ENCODE measurements at regions not wholly inside any gene's neighbourhood (a gene's known extent, or its start where the extent isn't known, plus 50 kb on each side); places are given as distances from the start of the nearest gene placed in this dataset.

DNA sequence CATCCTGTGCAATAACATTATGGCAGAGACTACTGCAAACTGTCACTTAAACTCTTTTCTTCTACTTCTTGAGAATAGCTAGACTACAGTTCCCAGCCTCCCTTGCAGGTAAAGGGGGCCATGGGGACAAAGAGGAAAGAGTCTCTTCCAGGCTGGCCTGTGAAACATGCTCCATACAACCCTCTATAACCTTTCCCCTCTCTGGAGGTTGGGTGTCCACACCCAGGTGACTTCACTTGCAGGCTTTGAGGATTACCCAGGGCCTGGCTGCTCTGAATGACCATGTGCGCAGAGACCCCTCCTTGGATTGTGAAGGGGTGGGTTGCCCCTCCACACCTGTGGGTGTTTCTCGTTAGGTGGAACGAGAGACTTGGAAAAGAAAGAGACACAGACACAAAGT lies 84.1 kb downstream of the SEC61G start:
- TF ChIP-seq, protein P1, sequence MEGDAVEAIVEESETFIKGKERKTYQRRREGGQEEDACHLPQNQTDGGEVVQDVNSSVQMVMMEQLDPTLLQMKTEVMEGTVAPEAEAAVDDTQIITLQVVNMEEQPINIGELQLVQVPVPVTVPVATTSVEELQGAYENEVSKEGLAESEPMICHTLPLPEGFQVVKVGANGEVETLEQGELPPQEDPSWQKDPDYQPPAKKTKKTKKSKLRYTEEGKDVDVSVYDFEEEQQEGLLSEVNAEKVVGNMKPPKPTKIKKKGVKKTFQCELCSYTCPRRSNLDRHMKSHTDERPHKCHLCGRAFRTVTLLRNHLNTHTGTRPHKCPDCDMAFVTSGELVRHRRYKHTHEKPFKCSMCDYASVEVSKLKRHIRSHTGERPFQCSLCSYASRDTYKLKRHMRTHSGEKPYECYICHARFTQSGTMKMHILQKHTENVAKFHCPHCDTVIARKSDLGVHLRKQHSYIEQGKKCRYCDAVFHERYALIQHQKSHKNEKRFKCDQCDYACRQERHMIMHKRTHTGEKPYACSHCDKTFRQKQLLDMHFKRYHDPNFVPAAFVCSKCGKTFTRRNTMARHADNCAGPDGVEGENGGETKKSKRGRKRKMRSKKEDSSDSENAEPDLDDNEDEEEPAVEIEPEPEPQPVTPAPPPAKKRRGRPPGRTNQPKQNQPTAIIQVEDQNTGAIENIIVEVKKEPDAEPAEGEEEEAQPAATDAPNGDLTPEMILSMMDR (IDR thresholded peaks at IDR 0.05) = no peak

DNA sequence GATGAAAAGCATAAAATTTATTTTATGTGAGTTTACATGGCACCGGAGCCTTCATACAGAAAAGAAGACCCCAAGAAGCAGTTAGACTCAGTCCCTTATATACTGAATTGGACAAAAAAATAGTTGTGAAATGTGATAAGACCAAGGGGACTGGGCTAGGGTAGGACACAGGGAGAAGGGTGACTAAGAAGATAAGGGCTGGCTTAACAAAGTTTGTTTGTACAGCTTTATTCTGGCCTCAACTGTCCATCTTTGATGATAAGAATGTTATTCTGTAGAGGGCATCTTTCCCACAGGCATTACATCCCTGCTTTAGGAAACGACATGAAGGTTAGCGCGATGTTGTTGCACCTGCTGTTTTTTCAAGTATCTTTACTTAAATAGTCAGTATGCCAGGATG lies 86.5 kb downstream of the SEC61G start:
- TF ChIP-seq, protein P1 (IDR thresholded peaks at IDR 0.05) = no peak
- intact Hi-C loops (cut with DNase I) = no loop called here
- Histone ChIP-seq H3K4me3 (no peak overlapping the region), H3K4me1 (no peaks in the 10 kb centered on the region), H3K27ac (no peak overlapping the region), H3K27me3 (no peaks in the 10 kb centered on the region), H3K36me3 (no peaks in the 10 kb centered on the region), H3K9me3 (no peaks in the 10 kb centered on the region)
- no peak for DNase-seq (ENCODE audit: low spot score in 2 of 2)

More for the DNA sequence above, 84.1 kb downstream of the SEC61G start:
- no peak overlapping the region for H3K27ac ChIP-seq
- H3K36me3 ChIP-seq = no peaks in the 10 kb centered on the region
- H3K9me3 ChIP-seq = no peaks in the 10 kb centered on the region
- no peak for DNase-seq (ENCODE audit: low spot score in 2 of 2)
- no peak overlapping the region for H3K4me3 ChIP-seq
- H3K4me1 ChIP-seq = no peaks in the 10 kb centered on the region
- intact Hi-C loops (cut with DNase I) = no loop called here
- no peaks in the 10 kb centered on the region for H3K27me3 ChIP-seq

DNA sequence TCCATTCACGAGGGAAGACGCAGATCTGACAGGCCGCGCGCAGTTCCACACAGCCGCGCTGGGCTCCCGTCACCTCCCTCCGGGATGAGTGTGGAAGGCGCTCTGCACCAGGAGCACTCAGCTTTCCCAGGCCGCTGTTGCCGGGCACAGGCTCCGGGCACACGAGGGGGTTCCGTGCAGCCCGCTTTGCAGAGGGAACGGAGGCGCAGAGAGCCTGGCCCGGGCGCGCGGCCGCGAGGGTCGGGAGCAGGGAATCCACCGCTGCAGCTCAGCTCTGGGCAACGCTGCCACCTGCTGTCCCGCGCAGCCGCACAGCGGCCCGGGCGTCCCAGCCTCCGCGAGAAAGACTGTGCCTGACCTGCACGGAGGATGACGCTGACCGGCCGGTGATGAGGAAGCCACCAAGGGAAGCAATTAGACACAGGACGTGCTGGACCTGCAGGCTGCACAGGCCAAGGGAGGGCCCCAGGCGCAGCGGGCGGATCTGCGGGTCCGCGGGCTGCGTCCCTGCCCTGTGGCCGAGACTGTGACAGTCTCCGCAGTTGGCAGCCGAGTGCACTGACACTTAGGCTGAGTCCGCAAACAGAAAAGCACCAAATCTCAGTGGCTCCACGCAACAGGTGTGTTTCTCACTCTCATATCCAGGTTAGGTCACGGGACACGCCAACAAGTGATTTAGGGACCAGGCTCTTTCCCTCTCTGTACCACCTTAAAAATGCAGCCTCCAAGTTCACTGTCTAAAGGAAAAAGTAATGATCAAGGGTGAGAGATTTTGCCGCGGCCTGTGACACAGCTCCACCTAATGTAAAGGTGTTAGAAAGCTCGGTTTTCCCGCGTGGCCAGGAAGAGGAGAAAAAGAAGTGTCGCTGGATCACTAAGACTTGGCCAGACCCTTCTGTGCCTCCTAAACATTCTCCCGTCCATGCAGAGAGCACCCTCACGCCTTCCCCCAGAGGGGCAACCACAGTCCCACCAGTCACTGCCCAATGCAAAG lies 94.5 kb downstream of the SEC61G start:
- no peak for DNase-seq (ENCODE audit: low spot score in 2 of 2)
- Histone ChIP-seq H3K9me3 (no peaks in the 10 kb centered on the region), H3K36me3 (no peaks in the 10 kb centered on the region), H3K4me1 (no peaks in the 10 kb centered on the region), H3K27me3 (no peaks in the 10 kb centered on the region), H3K27ac (no peak overlapping the region), H3K4me3 (peak overlapping the region; percentile 22 to 57)
- TF ChIP-seq, protein P1 (IDR thresholded peaks at IDR 0.05) = no peak
- intact Hi-C loops (cut with DNase I) = no loop called here

DNA sequence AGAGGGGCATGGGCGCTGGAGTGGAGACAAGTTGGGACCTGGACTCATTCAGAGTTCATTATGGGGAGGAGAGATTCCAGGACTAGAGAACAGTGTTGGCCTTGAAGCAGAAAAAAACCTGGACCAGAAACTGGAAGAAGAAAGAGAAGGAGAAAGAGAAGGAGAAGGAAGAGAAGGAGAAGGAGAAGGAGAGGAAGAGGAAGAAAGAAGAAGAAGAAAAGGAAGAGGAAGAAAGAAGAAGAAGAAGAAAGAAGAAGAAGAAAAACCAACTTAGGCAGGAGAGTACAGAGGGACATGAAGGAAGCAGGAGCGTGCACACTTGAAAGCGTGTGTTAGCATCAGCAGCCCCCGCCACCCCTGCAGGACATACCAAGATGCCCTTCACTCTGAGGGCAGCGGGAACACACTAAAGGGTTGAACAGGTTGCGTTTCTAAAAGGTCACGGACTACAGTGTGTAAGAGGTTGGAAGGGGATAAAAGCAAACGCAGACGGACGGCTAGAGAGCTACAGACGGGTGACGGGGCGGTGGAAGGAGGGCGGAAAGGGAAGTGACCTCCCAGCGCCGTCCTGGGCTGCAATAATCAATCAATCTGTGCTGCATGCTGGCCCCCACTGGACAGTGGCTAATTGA lies 95.3 kb downstream of the SEC61G start:
- no peak overlapping the region for H3K27ac ChIP-seq
- DNase-seq (ENCODE audit: low spot score in 2 of 2) = no peak
- peak overlapping the region in 1 of 2 donors; percentile 57 for H3K4me3 ChIP-seq
- no peaks in the 10 kb centered on the region for H3K4me1 ChIP-seq
- TF ChIP-seq, protein P1 (IDR thresholded peaks at IDR 0.05) = no peak
- H3K36me3 ChIP-seq = no peaks in the 10 kb centered on the region
- intact Hi-C loops (cut with DNase I) = no loop called here
- no peaks in the 10 kb centered on the region for H3K27me3 ChIP-seq
- no peaks in the 10 kb centered on the region for H3K9me3 ChIP-seq

DNA sequence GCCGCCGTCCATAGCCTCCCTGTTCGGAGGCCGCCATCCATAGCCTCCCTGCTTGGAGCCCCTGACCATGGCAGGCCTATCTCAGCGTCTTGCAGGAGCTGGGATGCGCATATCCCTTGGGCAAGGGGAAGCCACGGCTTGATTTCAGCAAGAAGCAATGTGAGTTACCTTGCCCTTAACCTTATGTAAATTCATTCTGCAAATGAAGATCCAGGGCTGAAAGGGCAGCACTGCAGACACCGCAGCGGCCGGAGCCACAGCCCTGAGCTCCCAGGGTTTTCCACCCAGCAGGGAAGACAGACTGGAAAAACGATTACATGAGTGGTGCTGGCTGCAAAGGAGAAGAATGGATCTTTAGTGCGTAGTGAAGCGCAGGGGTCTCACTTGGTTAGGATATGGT lies 95.8 kb downstream of the SEC61G start:
- DNase-seq (ENCODE audit: low spot score in 2 of 2) = no peak
- intact Hi-C loops (cut with DNase I) = no loop called here
- no peaks in the 10 kb centered on the region for H3K9me3 ChIP-seq
- H3K4me1 ChIP-seq = no peaks in the 10 kb centered on the region
- TF ChIP-seq, protein P1 (IDR thresholded peaks at IDR 0.05) = no peak
- H3K4me3 ChIP-seq = no peak overlapping the region
- H3K27me3 ChIP-seq = no peaks in the 10 kb centered on the region
- H3K36me3 ChIP-seq = no peaks in the 10 kb centered on the region
- no peak overlapping the region for H3K27ac ChIP-seq

Data from ascending aorta (tissue), 2 donors.